Neural crest cell (in vitro differentiated cells): ENCODE measurements at regions not wholly inside any gene's neighbourhood (a gene's known extent, or its start where the extent isn't known, plus 50 kb on each side); places are given as distances from the start of the nearest gene placed in this dataset.

Experiments
- DNase-seq: peaks from one replicate; pipeline ENCODE4 v3.0.0; 2021; ENCODE audit warnings: low read depth, mixed read lengths, low spot score
- H3K27ac Mint-ChIP-seq: one replicate; pipeline ENCODE4 v1.8.0; 2021; ENCODE audit warnings: mild to moderate bottlenecking, mixed read lengths; ENCODE audit not compliant: unreplicated experiment
- H3K27me3 Mint-ChIP-seq: 2 replicates; pipeline ENCODE4 v1.8.0; 2021; ENCODE audit warnings: low read depth, mild to moderate bottlenecking, mixed read lengths
- H3K36me3 Mint-ChIP-seq: 2 replicates; pipeline ENCODE4 v1.8.0; 2021; ENCODE audit warnings: low read depth, mild to moderate bottlenecking, mixed read lengths
- H3K4me1 Mint-ChIP-seq: 2 replicates; pipeline ENCODE4 v1.8.0; 2021; ENCODE audit warnings: mixed read lengths
- H3K4me3 Mint-ChIP-seq: one replicate; pipeline ENCODE4 v1.8.0; 2021; ENCODE audit warnings: mild to moderate bottlenecking, mixed read lengths
- H3K9me3 Mint-ChIP-seq: 2 replicates; pipeline ENCODE4 v1.8.0; 2021; ENCODE audit warnings: mixed read lengths
- CTCF ChIP-seq: fragments of 200-600 bp; sonication (generic); conservative IDR thresholded peaks from 2 replicates; pipeline ENCODE4 v1.5.0; 2021; ENCODE audit warnings: antibody characterized with exemption, mild to moderate bottlenecking

GRCh38 chr6:50271817-50272216, 222.1 kb upstream of the DEFB112 start:
- Mint-ChIP-seq H3K36me3 (no peaks in the 10 kb centered on the region), H3K4me3 (no peak overlapping the region), H3K27me3 (no peaks in the 10 kb centered on the region), H3K4me1 (peaks cover 11% of the 10 kb centered on the region), H3K9me3 (peaks cover 4% of the 10 kb centered on the region), H3K27ac (no peak overlapping the region)
- no peak for TF ChIP-seq CTCF
- no peak for DNase-seq

GRCh38 chr6:50272611-50273010, 222.9 kb upstream of the DEFB112 start:
- Mint-ChIP-seq H3K27ac (no peak overlapping the region), H3K9me3 (peaks cover 4% of the 10 kb centered on the region), H3K4me1 (peaks cover 11% of the 10 kb centered on the region), H3K4me3 (no peak overlapping the region), H3K27me3 (no peaks in the 10 kb centered on the region), H3K36me3 (no peaks in the 10 kb centered on the region)
- TF ChIP-seq CTCF = no peak
- DNase-seq = no peak

- no peak for TF ChIP-seq CTCF
- Mint-ChIP-seq H3K27ac (no peak overlapping the region), H3K27me3 (no peaks in the 10 kb centered on the region), H3K4me3 (no peak overlapping the region), H3K9me3 (peaks cover 4% of the 10 kb centered on the region), H3K4me1 (peaks cover 10% of the 10 kb centered on the region), H3K36me3 (no peaks in the 10 kb centered on the region)
- DNase-seq = no peak
These were observed 227.1 kb upstream of the DEFB112 start for GRCh38 chr6:50276771-50277261.

GRCh38 chr6:50277774-50278173, 228.0 kb upstream of the DEFB112 start:
- no peak for TF ChIP-seq CTCF
- Mint-ChIP-seq H3K27me3 (no peaks in the 10 kb centered on the region), H3K4me1 (peaks cover 10% of the 10 kb centered on the region), H3K9me3 (peaks cover 4% of the 10 kb centered on the region), H3K4me3 (no peak overlapping the region), H3K27ac (no peak overlapping the region), H3K36me3 (no peaks in the 10 kb centered on the region)
- no peak for DNase-seq

- no peak for DNase-seq
- H3K36me3 Mint-ChIP-seq = no peaks in the 10 kb centered on the region
- no peak for TF ChIP-seq CTCF
- no peaks in the 10 kb centered on the region for H3K27me3 Mint-ChIP-seq
- peaks cover 10% of the 10 kb centered on the region for H3K4me1 Mint-ChIP-seq
- no peak overlapping the region for H3K27ac Mint-ChIP-seq
- H3K9me3 Mint-ChIP-seq = peaks cover 4% of the 10 kb centered on the region
- H3K4me3 Mint-ChIP-seq = no peak overlapping the region
These were observed 228.9 kb upstream of the DEFB112 start for GRCh38 chr6:50278663-50279062.

- H3K9me3 Mint-ChIP-seq = no peaks in the 10 kb centered on the region
- no peak for TF ChIP-seq CTCF
These were observed 236.0 kb upstream of the DEFB112 start for GRCh38 chr6:50285735-50286134.

More at GRCh38 chr6:50285735-50286134, 236.0 kb upstream of the DEFB112 start:
- no peak overlapping the region for H3K27ac Mint-ChIP-seq
- no peaks in the 10 kb centered on the region for H3K36me3 Mint-ChIP-seq
- no peak overlapping the region for H3K4me3 Mint-ChIP-seq
- DNase-seq = no peak
- H3K4me1 Mint-ChIP-seq = peaks cover 4% of the 10 kb centered on the region
- peaks cover 18% of the 10 kb centered on the region for H3K27me3 Mint-ChIP-seq
